Left ventricle myocardium inferior (tissue), 1 donor: ENCODE measurements at regions not wholly inside any gene's neighbourhood (a gene's known extent, or its start where the extent isn't known, plus 50 kb on each side); places are given as distances from the start of the nearest gene placed in this dataset.

Experiments used
- DNase-seq: peaks from one replicate; pipeline ENCODE4 v3.0.0-alpha.2; 2020
- H3K27ac ChIP-seq: fragments of 200-600 bp; replicated peaks from 2 replicates; pipeline ENCODE4 v1.8.0; 2021
- H3K27me3 ChIP-seq: fragments of 200-600 bp; 2 replicates; pipeline ENCODE4 v1.8.0; 2021; ENCODE audit warnings: low read depth
- H3K36me3 ChIP-seq: fragments of 200-600 bp; 2 replicates; pipeline ENCODE4 v1.8.0; 2021
- H3K4me1 ChIP-seq: fragments of 200-600 bp; 2 replicates; pipeline ENCODE4 v1.8.0; 2021
- H3K4me3 ChIP-seq: fragments of 200-600 bp; 2 replicates; pipeline ENCODE4 v1.8.0; 2021; ENCODE audit warnings: mild to moderate bottlenecking, moderate library complexity
- H3K9me3 ChIP-seq: fragments of 200-600 bp; replicated peaks from 2 replicates; pipeline ENCODE4 v1.8.0; 2021
- CTCF ChIP-seq: fragments of 200-600 bp; IDR thresholded peaks from 2 replicates; pipeline ENCODE4 v1.8.0; 2021; ENCODE audit warnings: antibody characterized with exemption, mild to moderate bottlenecking, borderline replicate concordance
- intact Hi-C: fragments of 100-400 bp; cut with micrococcal nuclease; formaldehyde crosslinking; loops from one replicate; pipeline ENCODE4 v1.11.0; 2022
- donor health status: DM: no; HTN: yes; CAD: no; lungs with severe emphysema.

- no peak overlapping the region for H3K4me3 ChIP-seq
- no peak for DNase-seq
- no peaks in the 10 kb centered on the region for H3K36me3 ChIP-seq
- intact Hi-C loops: no loop called here
- no peaks in the 10 kb centered on the region for H3K4me1 ChIP-seq
- H3K27ac ChIP-seq: no peak overlapping the region
- no peaks in the 10 kb centered on the region for H3K27me3 ChIP-seq
- peaks cover 46% of the 10 kb centered on the region for H3K9me3 ChIP-seq
- no peak for TF ChIP-seq CTCF
Measured at GRCh38 chr4:127311371-127311770, 321.4 kb upstream of the INTU start.

GRCh38 chr4:127311924-127312323 is 320.8 kb upstream of the INTU start:
- H3K27ac ChIP-seq: no peak overlapping the region
- H3K27me3 ChIP-seq: no peaks in the 10 kb centered on the region
- DNase-seq: no peak
- no peaks in the 10 kb centered on the region for H3K36me3 ChIP-seq
- no peaks in the 10 kb centered on the region for H3K4me1 ChIP-seq
- peaks cover 51% of the 10 kb centered on the region for H3K9me3 ChIP-seq
- intact Hi-C loops: no loop called here
- no peak overlapping the region for H3K4me3 ChIP-seq
- TF ChIP-seq CTCF: no peak

GRCh38 chr4:127313767-127314166 is 319.0 kb upstream of the INTU start:
- Histone ChIP-seq H3K27me3 (no peaks in the 10 kb centered on the region), H3K36me3 (no peaks in the 10 kb centered on the region), H3K27ac (no peak overlapping the region), H3K4me3 (no peak overlapping the region), H3K4me1 (no peaks in the 10 kb centered on the region), H3K9me3 (peaks cover 58% of the 10 kb centered on the region)
- TF ChIP-seq CTCF: no peak
- intact Hi-C loops: no loop called here
- DNase-seq: no peak

- Histone ChIP-seq H3K27ac (no peak overlapping the region), H3K9me3 (peaks cover 26% of the 10 kb centered on the region), H3K4me1 (no peaks in the 10 kb centered on the region), H3K36me3 (no peaks in the 10 kb centered on the region), H3K27me3 (no peaks in the 10 kb centered on the region), H3K4me3 (no peak overlapping the region)
- TF ChIP-seq CTCF: no peak
- no peak for DNase-seq
- intact Hi-C loops: no loop called here
Measured at GRCh38 chr4:127327491-127327890, 305.3 kb upstream of the INTU start.

- Histone ChIP-seq H3K27me3 (no peaks in the 10 kb centered on the region), H3K4me1 (no peaks in the 10 kb centered on the region), H3K36me3 (no peaks in the 10 kb centered on the region), H3K4me3 (no peak overlapping the region), H3K27ac (no peak overlapping the region), H3K9me3 (no peaks in the 10 kb centered on the region)
- intact Hi-C loops: no loop called here
- no peak for DNase-seq
- TF ChIP-seq CTCF: no peak
Measured at GRCh38 chr4:127335073-127335620, 297.6 kb upstream of the INTU start.
